HCT116 (cell line): ENCODE measurements at regions not wholly inside any gene's neighbourhood (a gene's known extent, or its start where the extent isn't known, plus 50 kb on each side); places are given as distances from the start of the nearest gene placed in this dataset.

Experiments used
- ATAC-seq: fragments of 200-7000 bp; cut with Tn5 transposase; 2 replicates; pipeline ENCODE4 v1.9.1; 2020; ENCODE audit warnings: mild to moderate bottlenecking, moderate library complexity
- BruUV-seq: library from RNA; stranded (reverse); fragments of 400-500 nt; replicated peaks from 2 replicates; lab custom pipeline; 2021; lab: Mats Ljungman, UMichigan
- CTCF ChIA-PET: fragments of 300-600 bp; sonication (Branson Sonifier 250); formaldehyde crosslinking; loops from one replicate; lab custom pipeline; 2021; ENCODE audit warnings: antibody characterized with exemption; lab: Charles Lee
- POLR2A ChIA-PET: fragments of 300-600, 350-600 bp; sonication (Branson Sonifier 250); formaldehyde crosslinking; loops from one replicate; lab custom pipeline; 2021; ENCODE audit warnings: antibody characterized with exemption; lab: Charles Lee
- RAD21 ChIA-PET, 2 experiments: fragments of 300-600 bp; sonication (Branson Sonifier 250); formaldehyde crosslinking; loops; one replicate each; lab custom pipeline; 2023; ENCODE audit warnings: low total read pairs in 2 of 2; ENCODE audit not compliant: uncharacterized antibody in 2 of 2, unreplicated experiment in 2 of 2, low non-redundant PET in 1 of 2; lab: Charles Lee
- DNase-seq: peaks from one replicate; pipeline ENCODE4 v3.0.0-alpha.2; 2010; ENCODE audit warnings: low read depth, low spot score
- H2AFZ ChIP-seq: fragments of 200-600 bp; shearing (Covaris generic), sonication (generic); 2 replicates; pipeline ENCODE4 v1.6.1; 2017; ENCODE audit warnings: low read depth, mixed run types, mixed read lengths, antibody characterized with exemption, low read length; ENCODE audit not compliant: poor library complexity, severe bottlenecking
- H3K27ac ChIP-seq: 2 replicates; pipeline ENCODE4 v1.5.1; 2012; ENCODE audit warnings: low read depth, low read length
- H3K27me3 ChIP-seq: fragments of 200-600 bp; sonication (generic); 2 replicates; pipeline ENCODE4 v1.6.1; 2016; ENCODE audit warnings: mixed run types, low read length, mixed read lengths; ENCODE audit not compliant: insufficient read depth
- H3K36me3 ChIP-seq, 2 experiments: fragments of 200-500 bp in 1 of 2; fragments of 200-600 bp in 1 of 2; sonication (Bioruptor generic) in 1 of 2; sonication (generic) in 1 of 2; 2 replicates each; pipeline versions ENCODE4 v1.5.1 to v1.6.1; 2014 to 2016; ENCODE audit warnings: low read length in 2 of 2, inconsistent platforms in 1 of 2, mixed read lengths in 1 of 2, mixed run types in 1 of 2; ENCODE audit not compliant: insufficient read depth in 2 of 2, control insufficient read depth in 1 of 2
- H3K4me1 ChIP-seq, 2 experiments: fragments of 200-600 bp in 1 of 2; sonication (generic) in 1 of 2; 2 replicates each; pipeline versions ENCODE4 v1.5.1 to v1.6.1; 2012 to 2017; ENCODE audit warnings: low read length in 2 of 2, inconsistent platforms in 1 of 2, mild to moderate bottlenecking in 1 of 2, mixed read lengths in 1 of 2, mixed run types in 1 of 2, moderate library complexity in 1 of 2; ENCODE audit not compliant: insufficient read depth in 2 of 2, control insufficient read depth in 1 of 2
- H3K4me2 ChIP-seq: fragments of 200-600 bp; sonication (generic); 2 replicates; pipeline ENCODE4 v1.6.1; 2017; ENCODE audit warnings: mixed run types, low read length, mixed read lengths
- H3K4me3 ChIP-seq, 2 experiments: fragments of 200-600 bp in 1 of 2; sonication (generic) in 1 of 2; replicated peaks in 1 of 2; 2 replicates each; pipeline ENCODE4 v1.5.1; 2011 to 2016; ENCODE audit warnings: low read length in 2 of 2, control low read depth in 1 of 2, low read depth in 1 of 2, mild to moderate bottlenecking in 1 of 2, mixed read lengths in 1 of 2, mixed run types in 1 of 2
- H3K79me2 ChIP-seq: fragments of 200-600 bp; sonication (generic); 2 replicates; pipeline ENCODE4 v1.6.1; 2017; ENCODE audit warnings: mild to moderate bottlenecking, mixed run types, low read length, moderate library complexity, mixed read lengths; ENCODE audit not compliant: insufficient read depth
- H3K9ac ChIP-seq: fragments of 200-600 bp; sonication (generic); 2 replicates; pipeline ENCODE4 v1.6.1; 2016; ENCODE audit warnings: low read length, mixed read lengths
- H3K9me2 ChIP-seq: fragments of 200-600 bp; sonication (generic), shearing (Covaris generic); 2 replicates; pipeline ENCODE4 v1.6.1; 2017; ENCODE audit warnings: mixed run types, mild to moderate bottlenecking, moderate library complexity; ENCODE audit not compliant: insufficient read depth
- H3K9me3 ChIP-seq, 2 experiments: fragments of 200-500 bp in 1 of 2; fragments of 200-600 bp in 1 of 2; sonication (Bioruptor generic) in 1 of 2; sonication (generic) in 1 of 2; 2 replicates each; pipeline ENCODE4 v1.6.1; 2014 to 2017; ENCODE audit warnings: low read length in 2 of 2, mixed read lengths in 2 of 2, inconsistent platforms in 1 of 2, low read depth in 1 of 2, mild to moderate bottlenecking in 1 of 2, mixed run types in 1 of 2, moderate library complexity in 1 of 2; ENCODE audit not compliant: control insufficient read depth in 1 of 2, insufficient read depth in 1 of 2
- H4K20me1 ChIP-seq: fragments of 200-600 bp; sonication (generic), shearing (Covaris generic); 2 replicates; pipeline ENCODE4 v1.6.1; 2017; ENCODE audit warnings: mixed run types, mild to moderate bottlenecking, moderate library complexity; ENCODE audit not compliant: insufficient read depth
- ATF3 ChIP-seq: IDR thresholded peaks from 2 replicates; pipeline ENCODE4 v1.6.1; 2012
- CEBPB ChIP-seq: IDR thresholded peaks from 2 replicates; pipeline ENCODE4 v1.6.1; 2012; ENCODE audit warnings: low read depth
- EGR1 ChIP-seq: IDR thresholded peaks from 2 replicates; pipeline ENCODE4 v1.6.1; 2012; ENCODE audit warnings: low read depth
- ELF1 ChIP-seq: IDR thresholded peaks from 2 replicates; pipeline ENCODE4 v1.6.1; 2012; ENCODE audit warnings: low read depth, borderline replicate concordance
- EZH2 ChIP-seq: fragments of 200-600 bp; sonication (generic); IDR thresholded peaks from 2 replicates; pipeline ENCODE4 v1.6.1; 2017; ENCODE audit warnings: antibody characterized with exemption, mixed run types
- FOSL1 ChIP-seq: IDR thresholded peaks from 2 replicates; pipeline ENCODE4 v1.6.1; 2012; ENCODE audit warnings: low read depth
- JUND ChIP-seq: IDR thresholded peaks from 2 replicates; pipeline ENCODE4 v1.6.1; 2012
- MAX ChIP-seq: IDR thresholded peaks from 2 replicates; pipeline ENCODE4 v1.6.1; 2012
- POLR2A ChIP-seq: IDR thresholded peaks from 2 replicates; pipeline ENCODE4 v1.7.0; 2011; ENCODE audit warnings: borderline replicate concordance; ENCODE audit not compliant: insufficient read depth, insufficient read length; ENCODE audit errors: extremely low read depth
- POLR2AphosphoS5 ChIP-seq: IDR thresholded peaks from 2 replicates; pipeline ENCODE4 v1.6.1; 2011; ENCODE audit warnings: mild to moderate bottlenecking, low read depth, low read length, moderate library complexity
- RAD21 ChIP-seq: IDR thresholded peaks from 2 replicates; pipeline ENCODE4 v1.6.1; 2012; ENCODE audit warnings: low read depth, mild to moderate bottlenecking
- REST ChIP-seq: IDR thresholded peaks from 2 replicates; pipeline ENCODE4 v1.6.1; 2012; ENCODE audit warnings: low read depth
- SIN3A ChIP-seq: IDR thresholded peaks from 2 replicates; pipeline ENCODE4 v1.6.1; 2012; ENCODE audit warnings: low read depth
- TCF7L2 ChIP-seq: IDR thresholded peaks from 2 replicates; pipeline ENCODE4 v1.7.0; 2011; ENCODE audit warnings: borderline replicate concordance, inconsistent platforms; ENCODE audit not compliant: insufficient read depth, insufficient read length; ENCODE audit errors: extremely low read depth
- YY1 ChIP-seq: IDR thresholded peaks from 2 replicates; pipeline ENCODE4 v1.6.1; 2011; ENCODE audit warnings: low read length, low read depth, moderate library complexity, mild to moderate bottlenecking; ENCODE audit not compliant: insufficient replicate concordance; ENCODE audit errors: extremely low read depth
- ZNF274 ChIP-seq: fragments of 200-500 bp; sonication (Bioruptor generic); IDR thresholded peaks from 2 replicates; pipeline ENCODE4 v1.6.1; 2014; ENCODE audit warnings: mild to moderate bottlenecking, low read depth, low read length, inconsistent platforms
- intact Hi-C: fragments of 100-400 bp; cut with micrococcal nuclease; formaldehyde crosslinking; loops from 2 replicates; pipeline ENCODE4 v1.10.0; 2022

- Histone ChIP-seq H3K4me2 (peak overlapping the region; percentile 36; the same call in 1 of the 2 replicates), H3K9me3 (no peaks in the 10 kb centered on the region), H3K4me1 (peaks cover 0 to 18% of the 10 kb centered on the region in 2 experiments; a peak in 3 of 4 replicates), H3K9ac (no peak overlapping the region), H2AFZ (no peak overlapping the region), H3K79me2 (no peaks in the 10 kb centered on the region), H3K36me3 (no peaks in the 10 kb centered on the region), H3K27ac (no peak overlapping the region), H3K9me2 (no peaks in the 10 kb centered on the region), H3K27me3 (no peaks in the 10 kb centered on the region), H4K20me1 (no peaks in the 10 kb centered on the region), H3K4me3 (no peak overlapping the region)
- ChIA-PET POLR2A (no interaction called here), CTCF (no interaction called here), RAD21 (no interaction called here)
- DNase-seq (no peak), ATAC-seq (no peak)
- no TSS peak for BruUV-seq
- intact Hi-C loops = no loop called here
- TF ChIP-seq CEBPB (no peak), FOSL1 (no peak), RAD21 (no peak), POLR2AphosphoS5 (no peak), ELF1 (no peak), POLR2A (no peak)
These were observed 75.2 kb downstream of the TMEM121 start for GRCh38 chr14:105601360-105602242.

GRCh38 chr14:105602243-105602750 lies 75.9 kb downstream of the TMEM121 start:
- H4K20me1 ChIP-seq = no peaks in the 10 kb centered on the region
- H3K4me2 ChIP-seq = peak overlapping the region; percentile 36
- no peaks in the 10 kb centered on the region for H3K79me2 ChIP-seq
- H3K9me2 ChIP-seq = no peaks in the 10 kb centered on the region
- H3K4me1 ChIP-seq = peaks cover 0 to 18% of the 10 kb centered on the region in 2 experiments; a peak in 3 of 4 replicates
- DNase-seq = no peak
- no peak overlapping the region for H3K9ac ChIP-seq
- RAD21 ChIA-PET = no interaction called here
- BruUV-seq = no TSS peak
- POLR2A ChIA-PET = no interaction called here
- no peak overlapping the region for H2AFZ ChIP-seq
- peak; percentile 10; the same call in 1 of the 2 replicates for ATAC-seq
- H3K27me3 ChIP-seq = no peaks in the 10 kb centered on the region
- no peak overlapping the region for H3K4me3 ChIP-seq
- intact Hi-C loops = no loop called here
- no peaks in the 10 kb centered on the region for H3K9me3 ChIP-seq
- H3K27ac ChIP-seq = no peak overlapping the region
- no peaks in the 10 kb centered on the region for H3K36me3 ChIP-seq
- CTCF ChIA-PET = no interaction called here
- no peak for TF ChIP-seq REST
- TF ChIP-seq ATF3 = no peak
- TF ChIP-seq JUND = no peak
- no peak for TF ChIP-seq ZNF274
- TF ChIP-seq EZH2 = no peak
- TF ChIP-seq CEBPB = no peak
- TF ChIP-seq YY1 = no peak
- no peak for TF ChIP-seq SIN3A
- no peak for TF ChIP-seq POLR2AphosphoS5
- no peak for TF ChIP-seq ELF1
- TF ChIP-seq EGR1 = no peak
- TF ChIP-seq POLR2A = no peak
- no peak for TF ChIP-seq RAD21
- TF ChIP-seq MAX = no peak
- TF ChIP-seq TCF7L2 = no peak
